SK-N-SH treated with all-trans-retinoic acid at 6 μM for 48 hours (cell line): ENCODE measurements at regions not wholly inside any gene's neighbourhood (a gene's known extent, or its start where the extent isn't known, plus 50 kb on each side); places are given as distances from the start of the nearest gene placed in this dataset.
"Not testable (repeated sequence)": the region's sequence is repeated elsewhere in the genome, so short reads cannot be mapped to it uniquely, and the experiment has no call there.

ENCODE experiments used
- ATAC-seq: fragments of 200-7000 bp; cut with Tn5 transposase; 3 replicates; pipeline ENCODE4 v1.9.1; 2020; ENCODE audit warnings: mild to moderate bottlenecking, moderate library complexity
- BACH2 ChIP-seq: fragments of 250-450 bp; sonication (Bioruptor Pico); IDR thresholded peaks from 2 replicates; pipeline ENCODE4 v1.9.0; 2021; ENCODE audit warnings: mild to moderate bottlenecking, borderline replicate concordance
- ESRRG ChIP-seq: fragments of 250-450 bp; sonication (Bioruptor Pico); IDR thresholded peaks from 2 replicates; pipeline ENCODE4 v1.6.1; 2021; ENCODE audit warnings: mild to moderate bottlenecking
- GLIS3 ChIP-seq: fragments of 250-450 bp; sonication (Bioruptor Pico); IDR thresholded peaks from 2 replicates; pipeline ENCODE4 v1.5.0; 2020; ENCODE audit warnings: mild to moderate bottlenecking, moderate library complexity
- ISL1 ChIP-seq: fragments of 250-450 bp; sonication (Bioruptor Pico); IDR thresholded peaks from 2 replicates; pipeline ENCODE4 v2.1.2; 2022; ENCODE audit warnings: mild to moderate bottlenecking, moderate library complexity
- OSR1 ChIP-seq: fragments of 250-450 bp; sonication (Bioruptor Pico); IDR thresholded peaks from 2 replicates; pipeline ENCODE4 v1.8.0; 2022; ENCODE audit warnings: moderate library complexity, mild to moderate bottlenecking, inconsistent platforms
- PPARA ChIP-seq: fragments of 250-450 bp; sonication (Bioruptor Pico); IDR thresholded peaks from 2 replicates; pipeline ENCODE4 v1.5.0; 2020; ENCODE audit warnings: mild to moderate bottlenecking, borderline replicate concordance
- RARB ChIP-seq: fragments of 250-450 bp; sonication (Bioruptor Pico); IDR thresholded peaks from 2 replicates; pipeline ENCODE4 v1.8.0; 2021; ENCODE audit warnings: mild to moderate bottlenecking, moderate library complexity
- SNAI2 ChIP-seq: fragments of 250-450 bp; sonication (Bioruptor Pico); IDR thresholded peaks from 2 replicates; pipeline ENCODE4 v1.5.0; 2020; ENCODE audit warnings: mild to moderate bottlenecking, moderate library complexity
- TCF4 ChIP-seq: fragments of 250-450 bp; sonication (Bioruptor Pico); IDR thresholded peaks from 2 replicates; pipeline ENCODE4 v1.8.0; 2021; ENCODE audit warnings: mild to moderate bottlenecking, moderate library complexity, borderline replicate concordance
- ZC3H10 ChIP-seq: fragments of 250-450 bp; sonication (Bioruptor Pico); IDR thresholded peaks from 2 replicates; pipeline ENCODE4 v1.5.1; 2021; ENCODE audit warnings: mild to moderate bottlenecking, moderate library complexity
- ZFP3 ChIP-seq: fragments of 250-450 bp; sonication (Bioruptor Pico); IDR thresholded peaks from 2 replicates; pipeline ENCODE4 v1.5.0; 2020; ENCODE audit warnings: mild to moderate bottlenecking, moderate library complexity
- ZFP30 ChIP-seq: fragments of 450-650 bp; formaldehyde crosslinking; IDR thresholded peaks from 2 replicates; pipeline ENCODE4 v1.5.0; 2022; ENCODE audit warnings: mild to moderate bottlenecking, moderate library complexity
- ZNF70 ChIP-seq: fragments of 450-650 bp; formaldehyde crosslinking; IDR thresholded peaks from 2 replicates; pipeline ENCODE4 v1.5.0; 2020; ENCODE audit warnings: mild to moderate bottlenecking, moderate library complexity
- ZNF8 ChIP-seq: fragments of 450-650 bp; formaldehyde crosslinking; IDR thresholded peaks from 2 replicates; pipeline ENCODE4 v1.5.0; 2020; ENCODE audit warnings: mild to moderate bottlenecking, moderate library complexity
- TF ChIP-seq, protein P1 (sequence below): fragments of 250-450 bp; sonication (Bioruptor Pico); IDR thresholded peaks from 2 replicates; pipeline ENCODE4 v1.5.0; 2020; ENCODE audit warnings: mild to moderate bottlenecking, moderate library complexity
- TF ChIP-seq, protein P2 (sequence below): fragments of 250-450 bp; sonication (Bioruptor Pico); IDR thresholded peaks from 2 replicates; pipeline ENCODE4 v1.5.1; 2020; ENCODE audit warnings: low read depth, mild to moderate bottlenecking, moderate library complexity
- TF ChIP-seq, protein P3 (sequence below): fragments of 250-450 bp; sonication (Bioruptor Pico); IDR thresholded peaks from 2 replicates; pipeline ENCODE4 v1.8.0; 2020; ENCODE audit warnings: mild to moderate bottlenecking, moderate library complexity, borderline replicate concordance
- TF ChIP-seq, protein P4 (sequence below): fragments of 250-450 bp; sonication (Bioruptor Pico); IDR thresholded peaks from 2 replicates; pipeline ENCODE4 v1.8.0; 2021; ENCODE audit warnings: low read depth, mild to moderate bottlenecking, moderate library complexity, borderline replicate concordance

DNA sequence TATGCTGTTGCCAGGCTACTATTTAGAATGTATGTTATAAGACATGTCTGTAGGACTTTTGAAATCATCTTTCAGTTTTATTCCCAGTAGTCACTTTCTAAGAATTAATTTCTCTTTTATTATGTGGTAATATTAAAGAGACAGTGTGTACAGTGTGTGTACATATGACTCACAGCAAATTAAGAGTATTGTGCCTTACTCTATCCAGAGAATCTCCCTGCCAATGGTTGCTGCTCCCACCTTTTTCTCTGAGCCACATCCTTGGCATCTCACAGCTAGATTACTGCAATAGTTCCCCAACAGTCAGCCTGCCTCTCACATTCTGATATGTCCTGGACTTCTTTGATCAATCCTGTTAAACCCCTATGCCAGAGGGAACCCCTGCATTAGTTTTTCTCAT lies 114.5 kb downstream of the ANXA5 start:
- no peak for ATAC-seq
- TF ChIP-seq ZNF70: no peak
- TF ChIP-seq OSR1 (CRISPR knock-in tag): no peak

DNA sequence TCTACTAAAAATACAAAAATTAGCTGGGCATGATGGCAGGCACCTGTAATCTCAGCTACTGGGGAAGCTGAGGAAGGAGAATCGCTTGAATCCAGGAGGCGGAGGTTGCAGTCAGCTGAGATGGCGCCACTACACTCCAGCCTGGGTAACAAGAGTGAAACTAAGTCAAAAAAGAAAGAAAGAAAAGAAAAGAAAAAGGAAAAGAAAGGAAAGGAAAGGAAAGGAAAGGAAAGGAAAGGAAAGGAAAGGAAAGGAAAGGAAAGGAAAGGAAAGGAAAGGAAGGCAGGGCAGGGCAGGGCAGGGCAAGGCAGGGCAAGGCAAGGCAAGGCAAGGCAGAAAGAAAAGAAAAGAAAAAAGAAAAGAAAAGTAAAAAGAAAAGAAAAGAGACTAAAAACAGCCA lies 121.4 kb downstream of the ANXA5 start:
- ATAC-seq: not testable (repeated sequence)

DNA sequence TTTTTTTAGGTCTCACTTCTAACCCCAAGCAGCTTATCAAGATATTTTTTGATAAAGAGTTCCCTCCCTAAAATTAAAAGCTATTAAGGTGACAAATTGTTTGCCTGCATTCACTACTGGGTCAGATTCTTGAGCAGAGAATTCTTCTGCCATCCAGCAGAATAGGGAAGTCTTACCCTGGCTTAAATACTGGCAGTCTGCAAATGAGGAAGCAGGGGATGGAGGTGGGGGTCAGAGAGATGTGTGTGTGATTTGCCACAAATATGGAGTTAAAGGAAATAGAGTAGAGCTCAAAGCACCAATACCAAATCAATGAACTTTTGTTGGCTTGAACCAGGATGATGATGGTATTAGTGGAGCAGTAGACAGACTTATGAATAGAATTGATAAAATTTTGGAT lies 122.2 kb downstream of the ANXA5 start:
- no peak for TF ChIP-seq SNAI2 (CRISPR knock-in tag)
- TF ChIP-seq ZNF8: no peak
- TF ChIP-seq ZNF70: no peak
- TF ChIP-seq RARB (CRISPR knock-in tag): no peak
- TF ChIP-seq, protein P1, sequence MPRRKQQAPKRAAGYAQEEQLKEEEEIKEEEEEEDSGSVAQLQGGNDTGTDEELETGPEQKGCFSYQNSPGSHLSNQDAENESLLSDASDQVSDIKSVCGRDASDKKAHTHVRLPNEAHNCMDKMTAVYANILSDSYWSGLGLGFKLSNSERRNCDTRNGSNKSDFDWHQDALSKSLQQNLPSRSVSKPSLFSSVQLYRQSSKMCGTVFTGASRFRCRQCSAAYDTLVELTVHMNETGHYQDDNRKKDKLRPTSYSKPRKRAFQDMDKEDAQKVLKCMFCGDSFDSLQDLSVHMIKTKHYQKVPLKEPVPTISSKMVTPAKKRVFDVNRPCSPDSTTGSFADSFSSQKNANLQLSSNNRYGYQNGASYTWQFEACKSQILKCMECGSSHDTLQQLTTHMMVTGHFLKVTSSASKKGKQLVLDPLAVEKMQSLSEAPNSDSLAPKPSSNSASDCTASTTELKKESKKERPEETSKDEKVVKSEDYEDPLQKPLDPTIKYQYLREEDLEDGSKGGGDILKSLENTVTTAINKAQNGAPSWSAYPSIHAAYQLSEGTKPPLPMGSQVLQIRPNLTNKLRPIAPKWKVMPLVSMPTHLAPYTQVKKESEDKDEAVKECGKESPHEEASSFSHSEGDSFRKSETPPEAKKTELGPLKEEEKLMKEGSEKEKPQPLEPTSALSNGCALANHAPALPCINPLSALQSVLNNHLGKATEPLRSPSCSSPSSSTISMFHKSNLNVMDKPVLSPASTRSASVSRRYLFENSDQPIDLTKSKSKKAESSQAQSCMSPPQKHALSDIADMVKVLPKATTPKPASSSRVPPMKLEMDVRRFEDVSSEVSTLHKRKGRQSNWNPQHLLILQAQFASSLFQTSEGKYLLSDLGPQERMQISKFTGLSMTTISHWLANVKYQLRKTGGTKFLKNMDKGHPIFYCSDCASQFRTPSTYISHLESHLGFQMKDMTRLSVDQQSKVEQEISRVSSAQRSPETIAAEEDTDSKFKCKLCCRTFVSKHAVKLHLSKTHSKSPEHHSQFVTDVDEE (CRISPR knock-in tag): no peak
- no peak for TF ChIP-seq BACH2 (CRISPR knock-in tag)
- no peak for TF ChIP-seq ZFP30
- no peak for TF ChIP-seq ZC3H10 (CRISPR knock-in tag)
- TF ChIP-seq ESRRG (CRISPR knock-in tag): no peak
- TF ChIP-seq, protein P2, sequence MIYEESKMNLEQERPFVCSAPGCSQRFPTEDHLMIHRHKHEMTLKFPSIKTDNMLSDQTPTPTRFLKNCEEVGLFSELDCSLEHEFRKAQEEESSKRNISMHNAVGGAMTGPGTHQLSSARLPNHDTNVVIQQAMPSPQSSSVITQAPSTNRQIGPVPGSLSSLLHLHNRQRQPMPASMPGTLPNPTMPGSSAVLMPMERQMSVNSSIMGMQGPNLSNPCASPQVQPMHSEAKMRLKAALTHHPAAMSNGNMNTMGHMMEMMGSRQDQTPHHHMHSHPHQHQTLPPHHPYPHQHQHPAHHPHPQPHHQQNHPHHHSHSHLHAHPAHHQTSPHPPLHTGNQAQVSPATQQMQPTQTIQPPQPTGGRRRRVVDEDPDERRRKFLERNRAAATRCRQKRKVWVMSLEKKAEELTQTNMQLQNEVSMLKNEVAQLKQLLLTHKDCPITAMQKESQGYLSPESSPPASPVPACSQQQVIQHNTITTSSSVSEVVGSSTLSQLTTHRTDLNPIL (CRISPR knock-in tag): no peak
- TF ChIP-seq TCF4 (CRISPR knock-in tag): no peak
- ATAC-seq: no peak

DNA sequence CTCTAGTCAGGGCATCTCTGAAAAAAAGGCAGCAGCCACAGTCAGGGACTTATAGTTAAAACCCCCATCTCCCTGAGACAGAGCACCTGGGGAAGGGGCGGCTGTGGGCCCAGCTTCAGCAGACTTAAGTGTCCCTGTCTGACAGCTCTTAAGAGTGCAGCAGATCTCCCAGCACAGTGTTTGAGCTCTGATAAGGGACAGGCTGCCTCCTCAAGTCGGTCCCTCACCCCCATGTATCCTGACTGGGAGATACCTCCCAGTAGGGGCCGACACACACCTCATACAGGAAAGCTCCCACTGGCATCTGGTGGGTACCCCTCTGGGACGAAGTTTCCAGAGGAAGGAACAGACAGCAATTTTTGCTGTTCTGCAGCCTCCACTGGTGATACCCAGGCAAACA lies 129.0 kb downstream of the ANXA5 start:
- ATAC-seq: no peak
- TF ChIP-seq GLIS3 (no peak), ISL1 (CRISPR knock-in tag) (no peak), TCF4 (CRISPR knock-in tag) (no peak), ESRRG (CRISPR knock-in tag) (no peak)
- TF ChIP-seq, protein P3, sequence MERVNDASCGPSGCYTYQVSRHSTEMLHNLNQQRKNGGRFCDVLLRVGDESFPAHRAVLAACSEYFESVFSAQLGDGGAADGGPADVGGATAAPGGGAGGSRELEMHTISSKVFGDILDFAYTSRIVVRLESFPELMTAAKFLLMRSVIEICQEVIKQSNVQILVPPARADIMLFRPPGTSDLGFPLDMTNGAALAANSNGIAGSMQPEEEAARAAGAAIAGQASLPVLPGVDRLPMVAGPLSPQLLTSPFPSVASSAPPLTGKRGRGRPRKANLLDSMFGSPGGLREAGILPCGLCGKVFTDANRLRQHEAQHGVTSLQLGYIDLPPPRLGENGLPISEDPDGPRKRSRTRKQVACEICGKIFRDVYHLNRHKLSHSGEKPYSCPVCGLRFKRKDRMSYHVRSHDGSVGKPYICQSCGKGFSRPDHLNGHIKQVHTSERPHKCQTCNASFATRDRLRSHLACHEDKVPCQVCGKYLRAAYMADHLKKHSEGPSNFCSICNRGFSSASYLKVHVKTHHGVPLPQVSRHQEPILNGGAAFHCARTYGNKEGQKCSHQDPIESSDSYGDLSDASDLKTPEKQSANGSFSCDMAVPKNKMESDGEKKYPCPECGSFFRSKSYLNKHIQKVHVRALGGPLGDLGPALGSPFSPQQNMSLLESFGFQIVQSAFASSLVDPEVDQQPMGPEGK (CRISPR knock-in tag): no peak
- TF ChIP-seq, protein P2 (CRISPR knock-in tag): no peak

DNA sequence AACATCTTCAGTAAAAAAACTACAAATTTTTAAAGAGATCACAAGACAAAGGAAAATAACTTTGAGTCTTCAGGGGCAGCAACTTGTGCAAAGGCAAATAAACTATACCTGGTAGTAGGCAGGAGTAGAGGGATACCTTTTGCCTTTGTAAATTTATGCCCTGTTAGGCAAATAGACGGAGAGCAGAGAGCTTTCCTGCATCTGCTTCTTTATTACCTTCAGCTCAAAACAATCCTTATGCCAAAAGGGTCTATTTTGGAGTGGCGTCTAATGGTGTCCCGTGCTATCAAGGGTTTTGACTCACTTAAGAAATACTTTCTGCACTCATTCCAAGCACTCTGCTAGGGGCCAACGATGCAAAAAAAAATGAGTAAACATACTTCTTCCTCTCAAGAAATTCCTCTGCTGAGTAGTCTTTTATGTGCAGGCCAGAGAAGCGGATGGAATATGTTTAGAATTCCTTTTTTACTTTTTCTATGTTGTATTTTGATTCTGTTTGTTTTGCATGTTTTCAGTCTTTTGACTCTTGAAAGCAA lies 131.9 kb downstream of the ANXA5 start:
- no peak for TF ChIP-seq RARB (CRISPR knock-in tag)
- TF ChIP-seq, all 23 proteins: peak for 0
- ATAC-seq: no peak

DNA sequence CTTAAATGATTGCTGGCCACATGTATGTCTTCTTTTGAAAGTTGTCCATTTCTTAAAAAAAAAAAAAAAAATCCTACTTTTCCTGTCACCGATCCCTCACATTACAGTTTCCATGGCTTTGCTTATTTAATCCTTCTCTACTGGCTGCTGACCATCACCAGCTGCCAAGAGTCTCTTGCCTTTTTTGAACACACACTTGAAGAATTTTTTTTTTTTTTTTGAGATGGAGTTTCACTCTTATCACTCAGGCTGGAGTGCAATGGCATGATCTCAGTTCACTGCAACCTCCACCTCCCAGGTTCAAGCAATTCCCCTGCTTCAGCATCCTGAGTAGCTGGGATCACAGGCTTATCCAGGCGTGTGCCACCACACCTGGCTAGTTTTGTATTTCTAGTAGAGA lies 134.0 kb downstream of the ANXA5 start:
- TF ChIP-seq ZFP3 (no peak), ZFP30 (no peak), OSR1 (CRISPR knock-in tag) (no peak), SNAI2 (CRISPR knock-in tag) (no peak), GLIS3 (no peak), TCF4 (CRISPR knock-in tag) (no peak), PPARA (CRISPR knock-in tag) (no peak), ESRRG (CRISPR knock-in tag) (no peak), ZNF8 (no peak), ZC3H10 (CRISPR knock-in tag) (no peak)
- TF ChIP-seq, protein P4, sequence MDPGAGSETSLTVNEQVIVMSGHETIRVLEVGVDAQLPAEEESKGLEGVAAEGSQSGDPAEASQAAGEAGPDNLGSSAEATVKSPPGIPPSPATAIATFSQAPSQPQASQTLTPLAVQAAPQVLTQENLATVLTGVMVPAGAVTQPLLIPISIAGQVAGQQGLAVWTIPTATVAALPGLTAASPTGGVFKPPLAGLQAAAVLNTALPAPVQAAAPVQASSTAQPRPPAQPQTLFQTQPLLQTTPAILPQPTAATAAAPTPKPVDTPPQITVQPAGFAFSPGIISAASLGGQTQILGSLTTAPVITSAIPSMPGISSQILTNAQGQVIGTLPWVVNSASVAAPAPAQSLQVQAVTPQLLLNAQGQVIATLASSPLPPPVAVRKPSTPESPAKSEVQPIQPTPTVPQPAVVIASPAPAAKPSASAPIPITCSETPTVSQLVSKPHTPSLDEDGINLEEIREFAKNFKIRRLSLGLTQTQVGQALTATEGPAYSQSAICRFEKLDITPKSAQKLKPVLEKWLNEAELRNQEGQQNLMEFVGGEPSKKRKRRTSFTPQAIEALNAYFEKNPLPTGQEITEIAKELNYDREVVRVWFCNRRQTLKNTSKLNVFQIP: no peak
- TF ChIP-seq, protein P3 (CRISPR knock-in tag): no peak
- TF ChIP-seq, protein P2 (CRISPR knock-in tag): no peak
- TF ChIP-seq, all 23 proteins: peak for 0
- no peak for ATAC-seq
